ENCODE measurements at regions not wholly inside any gene's neighbourhood (a gene's known extent, or its start where the extent isn't known, plus 50 kb on each side); places are given as distances from the start of the nearest gene placed in this dataset.

DNA sequence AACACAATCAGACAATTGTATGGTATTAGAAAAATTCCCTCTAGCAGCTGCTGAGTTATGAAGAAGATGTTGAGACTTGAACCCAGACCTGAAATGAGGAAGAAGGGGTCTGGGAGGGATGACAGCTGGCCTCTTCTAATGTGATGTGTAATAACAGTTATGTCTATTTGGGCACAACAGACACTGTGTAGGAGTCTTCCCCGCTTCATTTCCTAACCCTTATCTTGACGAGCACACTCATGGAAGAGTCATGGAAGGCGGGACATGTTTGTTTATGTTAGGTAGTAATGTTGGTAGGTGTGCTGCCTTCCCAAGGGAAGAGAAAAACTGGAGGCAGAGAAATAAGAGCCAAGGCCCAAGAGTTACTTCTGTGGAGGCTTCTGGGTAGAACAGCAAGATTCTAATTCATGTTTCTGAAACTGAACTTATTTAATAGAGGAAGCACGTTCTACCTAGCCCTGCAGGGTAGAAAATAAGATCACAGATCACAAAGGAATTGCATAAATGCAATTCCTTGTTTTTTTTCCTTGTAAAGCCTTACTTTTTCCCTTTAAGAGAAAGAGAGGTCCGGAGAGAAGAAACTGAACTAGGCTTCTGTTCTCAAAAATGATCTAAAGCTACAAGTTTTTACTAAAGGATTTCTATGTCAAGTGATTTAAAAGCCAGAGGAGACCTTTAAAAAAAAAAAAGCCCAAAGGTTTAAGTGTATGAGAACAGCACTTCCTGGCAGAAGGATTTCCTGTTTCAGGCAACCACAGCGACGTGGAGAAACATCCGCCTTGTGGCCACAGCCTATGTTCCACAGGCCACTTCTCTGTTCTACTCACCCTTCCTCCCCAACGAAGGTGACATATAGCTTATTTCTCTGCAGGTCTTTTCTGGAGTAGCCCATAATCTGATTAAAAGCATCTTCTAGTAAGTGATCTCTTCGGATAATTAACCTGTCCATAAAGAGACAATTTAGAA lies 68.5 kb upstream of the STK17B start:
- Histone ChIP-seq H3K9ac (ENCODE audit: low read depth, low read length) (no peak overlapping the region), H3K27me3 (ENCODE audit: insufficient read depth, low read length) (no peaks in the 10 kb centered on the region), H3K27ac (ENCODE audit: low read depth, low read length) (no peak overlapping the region), H3K9me3 (ENCODE audit: insufficient read depth, low read depth, low read length) (no peaks in the 10 kb centered on the region), H3K4me1 (ENCODE audit: insufficient read depth, low read length) (no peaks in the 10 kb centered on the region), H3K36me3 (ENCODE audit: insufficient read depth, low read length) (no peaks in the 10 kb centered on the region), H3K4me3 (ENCODE audit: low read length) (no peak overlapping the region)
- WGBS: 87% methylated on average over 9 of the region's 10 CpGs

DNA sequence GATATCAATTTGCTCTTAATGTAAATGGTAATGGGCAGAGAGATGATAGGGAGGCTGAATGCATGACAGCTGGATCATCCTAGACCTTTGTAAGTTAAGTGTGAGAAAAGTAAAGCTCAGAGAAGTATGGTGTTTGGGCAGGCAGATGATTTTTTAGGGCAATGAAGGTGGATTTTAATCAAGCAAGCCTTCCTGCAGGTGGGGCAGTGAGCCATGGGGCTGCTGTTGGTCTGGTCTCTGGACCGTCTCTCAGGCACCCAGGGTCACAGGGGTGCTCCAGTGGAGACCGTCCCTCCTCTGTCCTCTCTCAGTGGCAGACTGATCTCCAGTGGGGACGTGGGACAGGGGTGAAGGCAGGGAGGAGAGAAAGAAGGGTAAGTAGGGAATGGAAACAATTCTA lies 69.8 kb upstream of the STK17B start:
- Histone ChIP-seq H3K4me1 (ENCODE audit: insufficient read depth, low read length) (no peaks in the 10 kb centered on the region), H3K9ac (ENCODE audit: low read depth, low read length) (no peak overlapping the region), H3K36me3 (ENCODE audit: insufficient read depth, low read length) (no peaks in the 10 kb centered on the region), H3K27me3 (ENCODE audit: insufficient read depth, low read length) (no peaks in the 10 kb centered on the region), H3K4me3 (ENCODE audit: low read length) (no peak overlapping the region), H3K27ac (ENCODE audit: low read depth, low read length) (no peak overlapping the region), H3K9me3 (ENCODE audit: insufficient read depth, low read depth, low read length) (no peaks in the 10 kb centered on the region)
- WGBS: 91% methylated on average over 3 of the region's 3 CpGs

DNA sequence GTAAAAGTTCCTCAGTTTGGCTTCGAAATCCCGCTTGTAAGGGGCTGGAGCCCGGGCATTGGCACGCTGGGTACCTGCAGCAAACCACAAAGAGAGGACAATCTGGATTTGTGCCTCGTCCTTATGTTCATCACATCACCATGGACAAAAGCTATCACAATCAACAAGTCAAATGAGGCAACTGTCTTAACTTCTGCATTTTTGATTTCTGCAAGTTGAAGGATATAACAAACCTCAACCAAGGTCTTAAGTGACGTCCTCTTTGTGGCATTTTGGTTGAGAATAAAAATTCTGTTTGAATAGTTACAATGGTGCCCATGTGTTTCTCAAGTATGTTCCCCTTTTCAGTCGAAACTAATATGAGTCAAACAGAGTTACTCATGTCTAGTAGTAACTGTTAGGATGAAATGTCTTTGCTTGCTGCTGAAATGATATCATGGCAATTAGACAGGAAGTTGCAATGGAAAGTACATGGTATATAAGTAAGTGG lies 70.8 kb upstream of the STK17B start:
- Histone ChIP-seq H3K9me3 (ENCODE audit: insufficient read depth, low read depth, low read length) (no peaks in the 10 kb centered on the region), H3K27me3 (ENCODE audit: insufficient read depth, low read length) (no peaks in the 10 kb centered on the region), H3K27ac (ENCODE audit: low read depth, low read length) (no peak overlapping the region), H3K4me3 (ENCODE audit: low read length) (no peak overlapping the region), H3K4me1 (ENCODE audit: insufficient read depth, low read length) (no peaks in the 10 kb centered on the region), H3K9ac (ENCODE audit: low read depth, low read length) (no peak overlapping the region), H3K36me3 (ENCODE audit: insufficient read depth, low read length) (no peaks in the 10 kb centered on the region)
- WGBS: 93% methylated on average over 7 of the region's 7 CpGs

DNA sequence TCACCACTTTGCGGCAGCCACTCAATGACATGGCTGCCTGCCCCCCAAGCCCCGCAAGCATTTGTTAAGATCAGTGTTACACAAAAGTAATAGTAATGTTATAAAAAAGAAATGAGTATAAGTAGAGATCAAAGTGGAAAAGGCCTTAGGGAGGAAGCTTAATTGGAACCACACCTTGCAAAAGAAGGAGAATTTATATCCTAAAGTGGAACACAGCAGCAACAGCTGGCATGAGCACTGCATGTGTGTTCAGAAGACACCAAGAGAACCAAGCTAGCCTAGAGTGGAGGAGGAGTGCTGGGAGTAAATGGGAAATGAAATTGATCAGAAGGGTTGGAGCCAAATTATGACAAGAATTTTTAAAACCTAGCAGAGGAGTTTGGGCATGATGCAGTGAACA lies 73.1 kb upstream of the STK17B start:
- WGBS: 98% methylated on average over 2 of the region's 2 CpGs
- H3K4me3 ChIP-seq (ENCODE audit: low read length): no peak overlapping the region
- no peaks in the 10 kb centered on the region for H3K36me3 ChIP-seq (ENCODE audit: insufficient read depth, low read length)
- H3K9ac ChIP-seq (ENCODE audit: low read depth, low read length): no peak overlapping the region
- no peaks in the 10 kb centered on the region for H3K9me3 ChIP-seq (ENCODE audit: insufficient read depth, low read depth, low read length)
- no peaks in the 10 kb centered on the region for H3K4me1 ChIP-seq (ENCODE audit: insufficient read depth, low read length)
- no peaks in the 10 kb centered on the region for H3K27me3 ChIP-seq (ENCODE audit: insufficient read depth, low read length)
- no peak overlapping the region for H3K27ac ChIP-seq (ENCODE audit: low read depth, low read length)

DNA sequence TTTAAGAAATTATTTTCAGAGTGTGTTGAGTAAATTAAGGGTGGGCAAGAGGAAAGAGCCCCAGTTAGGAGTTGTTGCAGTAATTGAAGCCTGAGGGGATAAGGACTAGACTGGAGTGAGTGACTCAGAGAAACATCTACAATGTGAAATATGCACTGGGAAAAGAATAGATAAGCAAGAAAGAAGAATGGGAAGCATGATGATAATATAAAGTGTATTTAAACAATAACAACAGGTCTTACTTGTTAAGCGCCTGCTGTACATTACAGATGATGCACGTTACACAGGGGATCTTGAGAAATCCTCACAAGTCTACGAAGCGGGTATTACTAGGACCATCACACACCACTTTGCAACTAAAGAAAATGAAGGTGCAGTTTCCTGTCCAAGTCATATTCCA lies 73.6 kb upstream of the STK17B start:
- H3K36me3 ChIP-seq (ENCODE audit: insufficient read depth, low read length): no peaks in the 10 kb centered on the region
- no peaks in the 10 kb centered on the region for H3K9me3 ChIP-seq (ENCODE audit: insufficient read depth, low read depth, low read length)
- no peak overlapping the region for H3K27ac ChIP-seq (ENCODE audit: low read depth, low read length)
- no peak overlapping the region for H3K4me3 ChIP-seq (ENCODE audit: low read length)
- H3K27me3 ChIP-seq (ENCODE audit: insufficient read depth, low read length): no peaks in the 10 kb centered on the region
- WGBS: 98% methylated on average over 4 of the region's 4 CpGs
- H3K9ac ChIP-seq (ENCODE audit: low read depth, low read length): no peak overlapping the region
- no peaks in the 10 kb centered on the region for H3K4me1 ChIP-seq (ENCODE audit: insufficient read depth, low read length)

DNA sequence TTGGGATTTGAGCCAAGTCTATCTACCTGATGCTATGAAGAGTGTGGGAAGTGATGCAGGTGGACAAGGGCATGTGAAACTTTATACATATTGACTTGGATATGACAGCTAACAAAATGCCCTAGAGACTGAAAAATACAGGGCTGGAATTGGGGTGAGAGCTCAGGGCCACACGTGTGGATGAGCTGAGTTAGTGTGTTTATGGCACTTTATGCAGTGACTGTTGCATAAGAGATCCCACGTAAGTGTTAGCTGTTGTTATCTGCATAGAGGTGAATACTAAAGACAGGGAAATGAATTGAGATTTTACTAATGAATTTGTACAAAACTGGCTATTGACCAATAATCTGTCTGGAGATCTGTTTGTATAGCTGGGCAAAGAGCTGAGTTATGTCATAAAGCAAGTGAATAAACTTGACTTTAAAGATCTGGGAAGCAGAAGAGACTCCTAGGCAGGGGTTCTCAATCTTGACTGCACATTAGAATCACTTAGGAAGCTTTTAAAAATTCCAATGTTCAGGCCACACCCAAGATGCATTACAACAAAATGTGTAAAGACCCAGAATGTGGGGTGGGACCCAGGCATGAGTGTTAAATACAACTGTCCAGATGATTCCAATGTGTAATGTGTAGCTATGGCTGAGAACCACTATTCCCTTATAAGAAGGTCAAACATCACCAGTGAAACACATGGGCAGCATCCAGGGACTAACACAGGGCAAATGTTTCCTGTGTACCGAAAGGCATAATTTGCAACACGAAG lies 74.2 kb upstream of the STK17B start:
- no peaks in the 10 kb centered on the region for H3K9me3 ChIP-seq (ENCODE audit: insufficient read depth, low read depth, low read length)
- no peaks in the 10 kb centered on the region for H3K27me3 ChIP-seq (ENCODE audit: insufficient read depth, low read length)
- no peak overlapping the region for H3K4me3 ChIP-seq (ENCODE audit: low read length)
- H3K4me1 ChIP-seq (ENCODE audit: insufficient read depth, low read length): no peaks in the 10 kb centered on the region
- WGBS: 88% methylated on average over 4 of the region's 4 CpGs
- H3K9ac ChIP-seq (ENCODE audit: low read depth, low read length): no peak overlapping the region
- no peaks in the 10 kb centered on the region for H3K36me3 ChIP-seq (ENCODE audit: insufficient read depth, low read length)
- no peak overlapping the region for H3K27ac ChIP-seq (ENCODE audit: low read depth, low read length)

DNA sequence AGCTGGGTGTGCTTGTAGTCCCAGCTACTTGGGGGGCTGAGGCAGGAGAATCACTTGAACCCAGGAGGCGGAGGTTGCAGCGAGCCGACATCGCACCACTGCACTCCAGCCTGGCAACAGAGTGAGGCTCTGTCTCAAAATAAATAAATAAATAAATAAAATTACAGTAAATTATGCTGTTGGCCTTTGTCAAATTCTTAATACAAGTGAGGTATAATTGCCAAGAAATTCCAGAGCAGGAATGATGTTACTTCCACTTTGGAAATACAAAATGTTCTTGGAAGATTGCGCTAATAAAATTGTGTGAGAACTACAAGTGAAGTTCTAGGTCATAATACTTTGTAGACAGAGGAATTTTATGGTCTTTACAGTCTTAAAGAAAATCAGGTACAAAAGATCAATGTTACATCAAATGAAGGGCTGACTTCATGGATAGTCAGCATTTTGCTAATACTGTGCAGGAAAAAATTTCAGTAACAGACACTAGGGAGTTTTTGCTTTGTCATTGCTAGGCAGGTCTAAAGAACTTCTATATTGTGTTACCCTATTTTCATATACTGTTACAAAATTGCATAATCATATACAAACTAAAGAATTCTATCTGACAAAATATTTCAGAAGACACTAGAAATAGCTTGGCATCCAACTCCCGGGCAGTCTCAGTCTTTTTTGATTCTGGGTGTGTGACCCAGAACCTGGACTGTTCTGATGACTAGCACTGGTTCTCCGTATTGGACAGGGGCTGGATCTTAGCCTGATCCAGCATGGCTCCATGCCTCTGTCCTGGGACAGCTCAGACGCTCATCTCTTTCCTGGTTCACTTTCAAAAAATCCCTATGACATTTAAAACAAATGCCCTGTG lies 76.0 kb upstream of the STK17B start:
- WGBS: 89% methylated on average over 7 of the region's 8 CpGs
- Histone ChIP-seq H3K36me3 (ENCODE audit: insufficient read depth, low read length) (no peaks in the 10 kb centered on the region), H3K4me3 (ENCODE audit: low read length) (no peak overlapping the region), H3K4me1 (ENCODE audit: insufficient read depth, low read length) (no peaks in the 10 kb centered on the region), H3K9me3 (ENCODE audit: insufficient read depth, low read depth, low read length) (no peaks in the 10 kb centered on the region), H3K9ac (ENCODE audit: low read depth, low read length) (no peak overlapping the region), H3K27ac (ENCODE audit: low read depth, low read length) (no peak overlapping the region), H3K27me3 (ENCODE audit: insufficient read depth, low read length) (no peaks in the 10 kb centered on the region)

DNA sequence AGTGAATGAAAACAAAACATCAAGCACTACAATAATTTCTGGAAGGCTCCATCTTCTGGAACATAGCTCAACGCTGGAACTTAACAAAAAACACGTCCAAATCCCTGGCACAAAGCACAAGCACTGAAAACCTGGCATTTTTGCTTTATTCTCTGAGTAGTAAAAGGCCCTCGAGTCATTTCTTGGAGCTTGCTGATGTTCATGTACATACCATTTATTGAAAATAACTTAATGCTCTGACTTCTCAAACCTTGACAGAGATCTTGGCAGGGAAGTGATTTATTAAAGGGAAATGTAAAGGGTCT lies 76.5 kb upstream of the STK17B start:
- WGBS: 93% methylated on average over 3 of the region's 3 CpGs

DNA sequence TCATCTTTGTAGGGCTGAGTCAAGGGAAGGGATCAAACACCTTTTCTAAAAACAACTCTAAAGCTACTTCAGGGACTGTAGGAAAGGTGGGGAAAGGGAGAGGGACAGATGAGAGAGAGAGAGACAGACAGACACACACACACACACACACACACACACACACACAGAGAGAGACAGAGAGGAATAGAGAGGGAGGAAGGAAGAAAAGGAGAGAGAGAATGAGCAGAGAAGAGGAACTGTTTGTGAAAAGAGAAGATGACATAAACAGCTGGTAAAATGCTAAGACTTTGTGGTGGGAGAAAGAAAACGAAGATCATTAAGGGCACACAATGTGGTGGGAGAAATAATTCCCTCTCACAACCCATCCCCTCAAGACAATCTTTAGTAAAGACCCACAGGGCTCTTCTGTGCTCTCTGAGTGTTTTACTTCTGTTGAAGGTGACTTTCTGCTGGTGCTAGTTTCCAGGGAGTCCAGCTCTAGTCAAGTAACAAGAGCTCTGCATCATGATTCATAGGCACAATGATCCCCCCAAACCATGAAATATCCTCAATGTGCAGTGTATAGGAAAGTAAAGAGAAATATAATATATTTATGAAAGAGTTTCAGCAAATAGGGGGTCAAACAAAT lies 77.2 kb upstream of the STK17B start:
- H3K27me3 ChIP-seq (ENCODE audit: insufficient read depth, low read length): no peaks in the 10 kb centered on the region
- no peaks in the 10 kb centered on the region for H3K36me3 ChIP-seq (ENCODE audit: insufficient read depth, low read length)
- H3K4me3 ChIP-seq (ENCODE audit: low read length): no peak overlapping the region
- H3K9ac ChIP-seq (ENCODE audit: low read depth, low read length): no peak overlapping the region
- H3K27ac ChIP-seq (ENCODE audit: low read depth, low read length): no peak overlapping the region
- H3K4me1 ChIP-seq (ENCODE audit: insufficient read depth, low read length): no peaks in the 10 kb centered on the region
- WGBS: no CpG with 5 or more reads among the region's 1 CpG
- no peaks in the 10 kb centered on the region for H3K9me3 ChIP-seq (ENCODE audit: insufficient read depth, low read depth, low read length)

More for the DNA sequence above, 76.5 kb upstream of the STK17B start:
- no peak overlapping the region for H3K4me3 ChIP-seq (ENCODE audit: low read length)
- H3K27ac ChIP-seq (ENCODE audit: low read depth, low read length): no peak overlapping the region
- no peaks in the 10 kb centered on the region for H3K36me3 ChIP-seq (ENCODE audit: insufficient read depth, low read length)
- H3K4me1 ChIP-seq (ENCODE audit: insufficient read depth, low read length): no peaks in the 10 kb centered on the region
- no peak overlapping the region for H3K9ac ChIP-seq (ENCODE audit: low read depth, low read length)
- no peaks in the 10 kb centered on the region for H3K9me3 ChIP-seq (ENCODE audit: insufficient read depth, low read depth, low read length)
- H3K27me3 ChIP-seq (ENCODE audit: insufficient read depth, low read length): no peaks in the 10 kb centered on the region

DNA sequence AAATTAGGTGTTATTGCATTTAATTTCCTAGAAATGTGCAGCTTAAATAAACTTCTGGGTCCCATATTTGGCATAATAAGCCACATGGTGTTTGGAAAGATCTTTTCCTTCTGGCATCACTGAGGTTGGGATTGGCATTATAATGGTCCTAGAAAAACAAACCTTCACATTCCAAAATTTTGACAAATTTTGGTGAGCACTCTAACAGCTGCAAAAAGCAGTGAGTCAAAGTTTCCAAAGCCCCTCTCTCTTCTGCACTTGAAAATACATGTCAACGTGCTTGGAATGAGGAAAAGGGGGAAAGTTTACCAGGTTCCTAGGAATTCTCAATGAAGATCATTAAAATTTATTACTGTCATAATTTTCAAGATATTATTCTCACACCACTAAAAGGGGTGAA lies 77.8 kb upstream of the STK17B start:
- no peaks in the 10 kb centered on the region for H3K9me3 ChIP-seq (ENCODE audit: insufficient read depth, low read depth, low read length)
- 38% methylated on average over 1 of the region's 1 CpG for WGBS
- no peaks in the 10 kb centered on the region for H3K36me3 ChIP-seq (ENCODE audit: insufficient read depth, low read length)
- H3K4me1 ChIP-seq (ENCODE audit: insufficient read depth, low read length): no peaks in the 10 kb centered on the region
- no peak overlapping the region for H3K4me3 ChIP-seq (ENCODE audit: low read length)
- no peaks in the 10 kb centered on the region for H3K27me3 ChIP-seq (ENCODE audit: insufficient read depth, low read length)
- H3K27ac ChIP-seq (ENCODE audit: low read depth, low read length): no peak overlapping the region
- no peak overlapping the region for H3K9ac ChIP-seq (ENCODE audit: low read depth, low read length)
